NCI-H446 (cell line): ENCODE measurements at regions not wholly inside any gene's neighbourhood (a gene's known extent, or its start where the extent isn't known, plus 50 kb on each side); places are given as distances from the start of the nearest gene placed in this dataset.

Experiments used
- DNase-seq, 2 experiments: peaks; one replicate each; lab custom pipeline; 2025; lab: John Stamatoyannopoulos, UW

GRCh38 chr10:111989136-111989911 is 194.2 kb downstream of the GPAM start:
- no peak for DNase-seq

- no peak for DNase-seq
These were observed 192.8 kb downstream of the GPAM start for GRCh38 chr10:111990734-111991133.

- no peak for DNase-seq
These were observed 190.2 kb downstream of the GPAM start for GRCh38 chr10:111993321-111993720.

- no peak for DNase-seq
These were observed 189.6 kb downstream of the GPAM start for GRCh38 chr10:111993872-111994426.

- no peak for DNase-seq
These were observed 187.5 kb downstream of the GPAM start for GRCh38 chr10:111996103-111996502.

- no peak for DNase-seq
These were observed 184.8 kb downstream of the GPAM start for GRCh38 chr10:111998728-111999127.

- DNase-seq, result no peak
These were observed 184.2 kb downstream of the GPAM start for GRCh38 chr10:111999205-111999914.

- DNase-seq, result no peak
These were observed 183.7 kb downstream of the GPAM start for GRCh38 chr10:111999915-112000302.

GRCh38 chr10:112000466-112000865 is 183.1 kb downstream of the GPAM start:
- DNase-seq, result no peak

- DNase-seq, result no peak
These were observed 181.4 kb downstream of the GPAM start for GRCh38 chr10:112002206-112002605.

GRCh38 chr10:112004075-112004474 is 179.5 kb downstream of the GPAM start:
- DNase-seq, result no peak

- DNase-seq, result no peak
These were observed 178.5 kb downstream of the GPAM start for GRCh38 chr10:112005044-112005443.

- DNase-seq, result no peak
These were observed 177.2 kb downstream of the GPAM start for GRCh38 chr10:112006407-112006806.

GRCh38 chr10:112006831-112007230 is 176.7 kb downstream of the GPAM start:
- DNase-seq, result no peak

GRCh38 chr10:112022196-112022595 is 161.4 kb downstream of the GPAM start:
- DNase-seq, result no peak

GRCh38 chr10:112024079-112024478 is 159.5 kb downstream of the GPAM start:
- no peak for DNase-seq

- DNase-seq, result no peak
These were observed 158.3 kb downstream of the GPAM start for GRCh38 chr10:112025228-112025627.

GRCh38 chr10:112026438-112026837 is 157.1 kb downstream of the GPAM start:
- DNase-seq, result no peak

- DNase-seq, result no peak
These were observed 155.8 kb downstream of the GPAM start for GRCh38 chr10:112027731-112028280.

- DNase-seq, result no peak
These were observed 153.1 kb downstream of the GPAM start for GRCh38 chr10:112030431-112030830.

- no peak for DNase-seq
These were observed 143.7 kb downstream of the GPAM start for GRCh38 chr10:112039823-112040222.

- DNase-seq, result no peak
These were observed 142.9 kb downstream of the GPAM start for GRCh38 chr10:112040696-112041095.

GRCh38 chr10:112045938-112046337 is 137.6 kb downstream of the GPAM start:
- DNase-seq, result no peak
